HG02623 (cell line): ENCODE measurements at regions not wholly inside any gene's neighbourhood (a gene's known extent, or its start where the extent isn't known, plus 50 kb on each side); places are given as distances from the start of the nearest gene placed in this dataset.
A peak's percentile ranks its signal among the peaks of the same experiment; 100 is the strongest.

ENCODE experiments used
- ATAC-seq: cut with Tn5 transposase; IDR thresholded peaks from one replicate; pipeline ENCODE4 v1.9.1; 2021; ENCODE audit warnings: moderate library complexity; ENCODE audit not compliant: unreplicated experiment

DNA sequence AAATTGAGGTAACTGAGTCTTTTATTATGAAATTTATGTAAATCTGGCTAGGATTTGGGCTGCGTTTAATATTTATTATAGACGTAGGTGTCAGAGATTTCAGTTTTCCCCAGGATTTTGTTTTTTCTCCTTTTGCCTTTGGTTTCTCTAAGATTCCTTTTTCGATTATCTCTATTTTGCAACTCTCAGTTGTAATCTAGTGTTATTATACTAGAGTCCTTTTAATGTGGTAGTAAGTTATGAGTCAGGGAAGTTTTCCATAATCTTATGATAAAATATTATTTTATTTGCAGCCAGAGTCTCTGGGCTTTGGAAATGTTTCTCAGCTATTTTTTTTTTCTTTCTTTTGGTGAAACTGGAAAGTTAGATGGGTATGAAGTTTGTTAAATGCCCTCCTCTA is 1043.8 kb downstream of the PLA2G4A start:
- no peak for ATAC-seq

DNA sequence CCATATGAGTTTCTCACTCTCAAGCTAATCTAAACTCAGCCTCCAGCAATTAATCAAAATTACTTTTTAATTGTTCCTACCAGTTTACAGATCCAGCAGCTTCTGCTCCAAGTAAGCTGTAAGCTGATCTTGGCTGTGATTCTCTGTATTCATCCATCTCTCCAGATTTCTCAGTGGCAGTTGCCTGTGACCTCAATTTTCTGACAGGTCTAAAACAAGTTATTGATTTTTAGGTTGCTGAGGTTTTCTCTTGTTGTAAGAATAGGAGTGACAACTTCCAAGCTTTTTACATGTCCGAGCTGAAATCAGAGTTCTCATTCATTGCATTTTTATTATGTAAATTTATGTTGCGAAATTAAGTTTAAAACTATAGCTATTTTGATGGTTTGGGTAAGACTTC is 1044.4 kb downstream of the PLA2G4A start:
- ATAC-seq: no peak

DNA sequence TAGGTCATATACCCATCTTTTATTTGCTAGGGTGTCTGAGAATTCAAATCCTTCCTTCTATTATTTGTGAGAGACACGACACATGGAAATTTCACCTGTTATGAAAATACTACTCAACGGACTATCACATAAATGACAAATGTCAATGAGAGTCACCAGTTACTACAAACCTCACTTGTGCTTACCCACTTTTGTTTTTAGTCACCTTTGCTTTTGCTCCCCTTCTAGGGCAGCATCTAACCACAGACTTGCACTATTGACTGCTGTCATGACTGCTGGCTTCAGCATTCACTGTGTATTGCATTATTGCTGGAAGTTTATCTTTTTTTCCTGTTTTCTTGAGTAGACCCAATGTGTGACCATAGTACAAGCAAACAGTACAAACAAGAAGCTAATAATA is 1048.0 kb downstream of the PLA2G4A start:
- ATAC-seq: no peak

DNA sequence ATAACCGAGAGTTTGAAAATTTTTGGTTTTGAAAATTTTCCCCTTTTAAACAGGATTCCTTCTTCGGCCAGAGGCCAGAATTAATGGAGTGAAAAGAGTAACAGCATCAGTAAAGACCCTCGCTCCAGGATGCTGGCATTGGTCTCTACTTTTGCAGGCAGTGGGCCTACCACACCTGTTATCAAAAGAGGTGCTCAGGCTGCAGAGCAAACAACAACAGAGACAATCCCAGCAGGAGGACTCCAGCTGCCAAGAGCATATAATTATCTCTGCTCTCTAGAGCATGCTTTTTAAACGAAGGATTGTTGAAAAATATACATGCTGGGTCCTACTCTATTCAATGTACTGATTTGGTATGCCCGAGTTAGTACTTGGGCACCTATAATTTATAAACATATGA is 1048.5 kb downstream of the PLA2G4A start:
- no peak for ATAC-seq

DNA sequence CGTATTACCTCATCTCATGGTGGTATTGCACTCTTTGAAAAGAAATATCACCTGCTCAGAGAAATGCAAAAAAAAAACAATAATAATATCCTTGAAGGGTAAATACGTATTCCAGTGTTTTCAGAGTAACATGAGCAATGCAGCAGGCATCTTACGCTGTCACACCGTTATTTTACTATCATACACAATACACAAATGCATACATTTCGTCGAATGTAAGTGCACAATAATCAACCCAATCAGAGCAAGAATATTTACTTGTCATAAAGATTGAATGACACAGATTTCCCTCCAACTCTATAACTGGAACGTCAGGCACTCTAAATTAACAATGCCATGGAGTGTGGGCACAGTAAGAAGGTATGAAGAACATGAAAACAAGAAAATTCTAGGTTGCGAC is 1050.1 kb downstream of the PLA2G4A start:
- no peak for ATAC-seq

DNA sequence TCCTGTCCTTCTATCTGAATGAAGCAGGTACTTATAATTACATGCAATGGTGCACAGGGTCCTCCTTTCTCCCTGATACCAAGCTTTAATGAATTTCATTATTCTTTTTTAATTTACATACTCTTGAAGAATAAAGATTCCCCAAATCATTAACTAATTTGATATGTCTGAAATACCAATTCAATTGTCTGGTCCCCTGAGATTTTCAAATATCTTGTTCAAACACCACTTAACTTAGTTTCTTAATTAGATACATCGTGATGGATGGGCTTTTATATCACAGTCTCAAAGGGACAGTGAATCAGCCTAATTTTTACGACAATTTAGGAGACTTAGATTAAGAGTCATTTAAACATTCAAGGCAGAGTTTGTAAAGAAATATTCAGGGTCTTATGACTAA is 1054.6 kb downstream of the PLA2G4A start:
- no peak for ATAC-seq

DNA sequence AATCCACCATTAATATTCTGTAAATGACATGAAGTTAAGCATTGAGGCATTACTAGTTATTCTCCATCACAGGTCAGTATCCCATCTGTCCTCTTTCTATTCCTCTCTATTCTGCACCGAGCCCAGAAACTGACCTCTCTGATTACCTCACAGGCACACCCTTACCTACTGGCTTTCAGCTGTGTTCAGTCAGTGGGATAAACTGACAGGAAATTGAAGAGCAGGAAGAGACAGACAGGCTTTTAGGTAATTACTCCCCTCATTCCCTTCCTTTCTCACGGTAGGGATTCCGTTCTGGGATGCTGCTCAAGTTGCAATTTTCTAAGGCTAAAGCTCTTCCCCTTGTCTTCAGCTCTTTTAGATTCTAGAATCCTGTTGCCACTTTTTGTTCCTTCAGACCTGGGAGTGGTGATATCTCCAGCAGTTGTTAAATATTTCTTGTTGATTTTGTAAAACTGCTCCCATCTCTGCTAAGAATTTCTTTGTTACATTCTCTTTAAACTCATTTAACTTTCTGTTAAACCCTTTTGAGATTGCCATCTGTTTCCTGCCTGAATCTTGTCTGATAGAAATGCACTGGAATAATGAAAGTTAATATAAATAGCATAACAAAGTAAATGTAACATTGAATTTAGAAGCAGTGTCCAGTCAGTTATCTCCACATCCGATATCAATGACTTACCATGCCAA is 1063.4 kb downstream of the PLA2G4A start:
- ATAC-seq: no peak

DNA sequence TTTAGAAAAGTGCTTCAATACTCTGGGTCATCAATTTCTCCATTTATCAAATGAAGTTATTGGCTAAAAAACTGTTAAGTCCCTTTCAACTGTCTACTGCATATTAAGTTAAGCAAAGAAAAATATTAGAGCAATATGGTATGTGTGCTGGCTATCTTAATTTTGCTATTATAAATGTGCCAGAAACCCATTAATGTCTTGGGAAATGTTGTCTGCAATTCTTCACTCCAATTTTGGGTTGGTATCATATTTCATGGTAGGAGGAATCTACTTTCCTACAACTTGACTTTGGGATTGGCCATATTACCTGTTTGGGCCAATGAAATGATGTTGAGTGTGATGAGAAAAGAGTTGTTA is 1063.9 kb downstream of the PLA2G4A start:
- no peak for ATAC-seq

DNA sequence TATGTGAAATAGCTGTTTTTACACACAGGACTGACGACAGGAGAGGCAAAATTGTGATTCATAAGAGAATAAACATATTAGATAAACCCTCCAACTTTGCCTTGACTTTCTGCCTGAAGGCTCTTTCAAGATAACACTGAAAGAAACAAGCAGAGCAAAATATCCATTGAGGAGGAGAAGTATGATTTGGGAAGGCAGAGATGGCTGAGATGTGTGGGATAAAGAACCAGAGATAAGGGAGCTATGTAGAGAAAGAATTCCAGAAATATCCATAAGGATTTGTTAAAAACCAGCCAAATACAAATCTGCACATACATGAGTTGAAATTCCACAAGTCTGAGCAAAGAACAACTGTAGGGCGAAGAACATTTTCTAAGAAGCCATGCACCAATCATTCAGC is 1064.7 kb downstream of the PLA2G4A start:
- ATAC-seq: no peak

DNA sequence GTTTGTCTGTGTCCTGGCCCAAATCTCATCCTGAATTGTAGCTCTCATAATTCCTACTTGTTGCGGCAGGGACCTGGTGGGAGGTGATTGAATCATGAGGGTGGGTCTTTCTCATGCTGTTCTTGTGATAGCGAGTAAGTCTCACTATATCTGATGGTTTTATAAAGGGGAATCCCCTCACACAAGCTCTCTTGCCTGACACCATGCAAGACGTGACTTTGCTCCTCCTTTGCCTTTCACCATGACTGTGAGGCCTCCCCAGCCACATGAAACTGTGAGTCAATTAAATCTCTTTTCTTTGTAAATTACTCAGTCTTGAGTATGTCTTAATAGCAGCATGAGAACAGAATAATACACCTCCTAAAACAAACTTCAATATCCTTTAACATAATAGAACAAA is 1065.6 kb downstream of the PLA2G4A start:
- no peak for ATAC-seq

DNA sequence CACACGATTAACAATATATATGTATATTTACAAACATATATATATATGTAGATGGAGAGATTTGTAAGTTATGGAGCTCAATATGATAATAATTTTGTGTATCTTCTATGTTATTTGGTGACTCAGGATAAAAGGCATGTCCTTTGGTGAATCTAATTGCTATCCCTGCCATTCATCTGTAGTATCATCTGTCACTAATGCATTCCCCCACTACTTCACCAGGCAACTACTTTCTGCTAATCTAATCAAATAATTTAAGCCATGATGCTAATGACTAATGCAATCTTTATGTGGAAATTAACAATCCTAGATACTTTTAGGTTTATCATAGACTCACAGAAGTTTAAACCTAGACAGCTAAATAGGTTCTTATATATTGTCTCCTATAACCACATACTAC is 1074.5 kb downstream of the PLA2G4A start:
- no peak for ATAC-seq

DNA sequence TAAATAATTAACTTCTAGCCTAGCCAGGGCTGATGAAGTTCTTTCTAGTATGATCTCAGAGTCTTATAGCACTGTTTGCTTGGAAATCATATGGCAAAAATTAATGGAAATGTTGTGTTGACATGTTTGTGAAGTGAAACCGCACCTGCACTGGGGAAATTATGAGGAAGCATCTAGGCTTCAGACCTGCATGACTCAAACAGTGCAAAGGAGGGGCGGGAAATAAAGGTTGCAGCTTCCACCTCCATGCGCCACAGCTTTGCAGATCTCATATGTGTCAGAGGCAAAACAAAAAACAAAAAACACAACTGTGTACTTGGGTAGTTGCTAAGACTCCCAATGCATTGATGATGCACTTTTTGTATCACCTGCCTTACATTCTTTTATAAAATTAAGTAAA is 1080.6 kb downstream of the PLA2G4A start:
- ATAC-seq: no peak

DNA sequence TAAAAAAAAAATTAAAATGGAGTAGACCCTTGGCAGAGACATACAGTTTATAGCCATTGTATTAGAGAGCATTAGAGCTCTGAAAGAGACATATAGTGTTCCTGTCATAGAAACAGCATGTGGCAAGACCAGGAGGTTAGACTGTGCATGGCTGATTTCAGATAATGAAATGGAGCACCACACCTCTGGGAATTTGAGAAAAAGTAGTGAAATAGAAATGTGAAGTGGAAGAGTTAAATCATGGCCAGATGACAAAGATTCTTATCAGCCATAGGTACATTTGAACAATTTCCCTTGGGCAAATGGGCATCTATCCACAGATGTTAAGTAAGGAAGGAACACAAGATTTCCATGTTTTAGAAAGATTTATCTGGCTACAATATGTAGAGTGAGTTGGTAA is 1083.1 kb downstream of the PLA2G4A start:
- no peak for ATAC-seq

DNA sequence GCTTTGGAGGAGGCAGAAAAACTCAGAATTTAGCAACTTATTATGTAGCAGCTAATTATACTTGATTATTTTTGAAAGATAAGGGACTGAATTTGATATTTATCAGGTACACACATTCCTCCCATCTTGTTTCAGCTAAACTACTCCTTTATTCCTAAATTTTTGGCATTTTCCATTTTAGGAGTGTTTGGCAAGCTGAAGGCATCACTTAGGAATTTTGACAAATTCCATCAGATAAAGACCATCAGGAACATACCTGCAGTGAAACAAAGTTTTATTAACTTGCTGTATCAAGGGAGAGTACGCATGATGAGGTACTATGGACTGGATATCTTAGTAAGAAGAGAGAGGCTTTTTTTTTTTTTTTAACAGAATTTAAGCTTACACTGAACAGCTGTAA is 1092.2 kb downstream of the PLA2G4A start:
- ATAC-seq: no peak

DNA sequence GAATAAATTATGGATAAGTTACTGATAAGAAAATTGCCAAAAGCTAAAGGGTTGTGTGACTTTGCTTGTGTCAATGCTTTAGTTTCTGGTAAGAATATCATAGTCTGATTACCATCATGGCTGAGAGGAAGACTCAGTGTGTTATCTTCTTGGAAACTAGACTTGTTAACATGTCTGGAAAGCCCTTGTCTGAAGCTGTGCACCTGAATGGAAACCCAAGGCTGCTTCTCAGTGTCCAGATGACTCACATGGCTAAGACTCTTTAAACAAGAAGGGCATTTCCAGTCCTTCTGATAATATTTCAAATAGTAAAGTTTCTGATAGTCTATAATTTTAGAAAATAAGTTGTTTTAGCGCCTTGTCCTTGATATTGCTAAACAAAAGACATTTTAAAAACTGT is 1092.7 kb downstream of the PLA2G4A start:
- ATAC-seq: no peak

DNA sequence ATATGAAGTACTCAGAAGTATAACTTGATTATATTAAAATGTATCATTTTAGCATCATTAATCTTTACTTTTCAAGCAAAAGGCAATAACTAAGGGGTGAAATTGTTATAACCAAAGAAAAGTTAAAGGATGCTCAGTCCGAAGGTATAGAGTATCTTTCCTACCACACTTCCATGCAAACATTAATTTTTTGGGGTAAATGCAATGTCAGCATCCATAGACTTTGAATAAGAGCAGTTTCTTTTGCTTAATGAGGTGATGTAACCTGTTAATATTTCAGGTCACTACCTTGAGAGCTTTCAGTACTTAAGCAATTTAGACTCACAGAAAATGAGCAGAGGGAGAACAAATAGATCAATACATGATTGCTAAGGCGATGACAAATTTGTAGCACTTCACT is 1093.5 kb downstream of the PLA2G4A start:
- ATAC-seq: no peak

DNA sequence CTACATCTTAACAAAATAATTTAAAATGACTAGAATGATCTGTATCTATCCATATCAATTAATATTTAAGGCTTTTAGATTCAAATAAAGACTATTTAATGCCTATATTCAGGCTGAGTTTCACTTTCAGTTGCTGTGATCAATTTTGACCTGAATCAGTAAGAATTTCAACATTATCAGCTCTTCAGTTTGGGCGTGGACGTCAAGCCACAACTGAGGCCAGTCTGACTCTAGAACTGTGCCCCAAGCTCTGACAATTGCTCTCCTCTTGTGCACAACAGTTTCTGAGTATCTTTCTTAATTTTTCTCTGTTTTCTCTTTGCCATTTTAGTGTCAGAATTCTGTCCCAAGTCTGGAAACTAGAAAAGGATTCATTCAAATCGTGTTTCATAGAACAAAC is 1095.5 kb downstream of the PLA2G4A start:
- ATAC-seq: no peak

DNA sequence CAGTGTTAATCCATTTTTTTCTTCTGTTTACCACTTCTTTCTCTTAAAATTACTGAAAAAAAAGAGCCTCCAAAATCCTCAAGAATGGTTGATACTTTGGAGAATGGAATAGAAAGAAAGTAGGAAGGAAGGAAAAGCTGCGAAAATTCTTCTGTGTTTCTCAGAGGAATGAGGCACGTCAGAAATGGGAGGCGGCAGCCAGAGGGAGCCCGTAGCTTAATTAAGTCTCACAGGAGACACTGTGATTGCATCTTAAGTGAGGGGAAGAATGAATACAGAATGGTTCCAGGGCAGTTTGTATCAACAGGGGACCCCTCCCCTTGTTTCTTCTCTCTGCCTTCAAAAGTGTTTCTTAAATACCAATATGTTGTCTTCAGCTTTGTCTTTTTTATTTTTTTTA is 1099.5 kb downstream of the PLA2G4A start:
- peak; percentile 70 for ATAC-seq

DNA sequence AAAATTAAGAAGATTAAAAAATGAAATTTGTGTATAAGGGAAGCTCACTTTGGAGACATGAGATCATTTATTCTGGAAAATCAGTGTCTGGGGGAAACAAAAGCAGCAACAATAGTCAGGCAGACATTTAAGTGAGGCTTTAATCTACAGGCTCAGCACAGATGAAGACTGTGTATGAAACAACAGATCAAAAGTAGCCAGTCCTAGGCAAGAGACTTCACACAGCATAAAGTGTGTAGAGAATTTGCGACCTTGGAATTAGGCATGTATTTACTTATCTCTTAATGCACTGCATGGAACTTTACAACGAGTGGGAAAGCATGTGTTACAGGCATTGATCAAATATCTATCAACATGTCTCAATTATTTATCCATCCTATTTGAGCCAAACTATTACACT is 1099.9 kb downstream of the PLA2G4A start:
- no peak for ATAC-seq

DNA sequence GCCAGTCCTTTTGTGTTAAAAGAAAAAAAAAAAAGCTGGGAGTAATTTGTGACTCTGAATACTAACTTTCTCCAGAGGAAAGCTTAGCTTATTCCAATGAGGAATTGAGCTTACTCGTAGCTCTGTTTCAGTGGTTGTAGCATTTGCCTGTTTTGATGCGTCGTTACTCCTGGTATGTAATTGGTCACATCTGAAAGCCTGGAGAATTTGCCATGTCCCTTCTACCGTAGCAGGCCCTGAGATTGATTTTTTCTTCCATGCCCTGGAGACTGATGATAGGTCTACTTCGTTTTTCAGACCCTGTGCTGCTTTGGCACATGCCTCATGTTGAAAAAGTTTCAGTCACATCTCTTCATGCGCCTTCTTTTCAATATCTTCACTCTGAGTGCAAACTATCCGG is 1103.0 kb downstream of the PLA2G4A start:
- no peak for ATAC-seq

DNA sequence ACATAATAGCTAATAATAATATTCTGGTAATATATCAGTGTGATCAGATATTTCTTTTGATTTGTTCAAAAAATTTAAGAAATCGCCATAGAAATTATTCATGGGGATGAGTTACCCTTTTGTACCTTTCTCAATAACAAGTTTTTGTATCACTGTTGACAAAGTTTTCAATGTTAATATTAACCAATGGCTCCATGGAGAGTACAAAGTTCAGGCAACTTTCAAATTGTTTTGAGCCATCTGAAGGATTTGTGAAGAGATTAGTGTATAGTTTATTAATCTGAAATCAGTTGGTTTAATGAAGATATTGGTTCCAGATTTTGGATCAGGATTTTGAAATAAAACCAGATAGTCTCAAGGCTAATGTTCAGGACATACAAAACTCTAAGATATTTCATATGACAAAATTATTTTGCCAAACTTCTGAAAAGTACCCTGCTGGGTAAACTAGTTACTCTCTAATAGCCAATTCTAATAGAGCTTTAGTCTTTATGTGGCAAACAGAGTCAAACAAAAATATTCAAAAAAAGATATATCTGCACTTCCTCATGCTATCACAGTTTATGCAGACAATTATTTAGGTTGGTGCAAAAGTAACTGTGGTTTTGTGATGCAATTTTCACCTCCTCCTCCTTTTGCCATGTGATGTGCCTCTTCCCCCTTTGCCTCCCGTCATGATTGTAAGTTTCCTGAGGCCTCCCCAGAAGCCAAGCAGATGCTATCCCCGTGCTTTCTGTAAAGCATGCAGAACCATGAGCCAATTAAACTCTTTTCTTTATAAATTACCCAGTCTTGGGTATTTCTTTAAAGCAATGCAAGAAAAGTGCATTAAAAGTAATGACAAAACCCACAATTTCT is 1105.0 kb downstream of the PLA2G4A start:
- ATAC-seq: no peak

DNA sequence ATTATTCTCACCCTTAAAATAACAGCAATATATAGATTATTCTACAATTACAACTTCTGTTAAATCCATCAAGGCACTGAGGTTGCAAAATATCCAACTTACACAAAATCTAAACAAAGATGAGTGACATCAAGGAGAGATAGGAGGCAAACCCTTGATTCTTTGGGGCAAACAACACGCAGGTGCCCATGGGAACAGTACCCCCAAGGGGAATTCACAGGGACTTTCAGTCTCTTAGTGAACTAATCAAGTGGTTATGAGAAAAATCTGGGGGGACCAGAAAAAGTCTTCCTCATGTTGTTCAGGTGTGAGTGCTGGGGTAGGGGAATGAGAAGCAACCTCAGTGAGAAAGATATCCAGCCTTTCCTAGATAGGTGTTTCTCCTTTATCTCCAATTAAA is 1107.9 kb downstream of the PLA2G4A start:
- no peak for ATAC-seq

DNA sequence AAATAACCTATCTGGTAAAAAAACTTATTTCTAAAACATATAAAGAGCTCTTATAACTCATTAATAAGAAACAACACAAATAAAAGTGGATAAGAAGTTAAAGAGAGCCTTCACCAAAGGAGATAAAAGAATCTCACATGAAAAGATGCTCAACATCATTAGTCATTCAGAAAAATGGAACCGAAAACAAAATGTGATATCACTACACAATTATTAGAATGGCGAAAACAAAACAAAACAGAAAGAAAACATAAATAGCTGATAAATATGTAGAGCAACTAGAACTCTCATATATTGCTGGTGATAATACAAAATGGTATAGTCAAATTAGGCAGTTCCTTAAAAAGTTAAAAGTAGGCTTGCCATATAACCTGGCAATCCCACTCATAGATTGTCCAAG is 1109.3 kb downstream of the PLA2G4A start:
- no peak for ATAC-seq
